ENCODE measurements at regions not wholly inside any gene's neighbourhood (a gene's known extent, or its start where the extent isn't known, plus 50 kb on each side); places are given as distances from the start of the nearest gene placed in this dataset.
"Not testable (repeated sequence)": the region's sequence is repeated elsewhere in the genome, so short reads cannot be mapped to it uniquely, and the experiment has no call there.

DNA sequence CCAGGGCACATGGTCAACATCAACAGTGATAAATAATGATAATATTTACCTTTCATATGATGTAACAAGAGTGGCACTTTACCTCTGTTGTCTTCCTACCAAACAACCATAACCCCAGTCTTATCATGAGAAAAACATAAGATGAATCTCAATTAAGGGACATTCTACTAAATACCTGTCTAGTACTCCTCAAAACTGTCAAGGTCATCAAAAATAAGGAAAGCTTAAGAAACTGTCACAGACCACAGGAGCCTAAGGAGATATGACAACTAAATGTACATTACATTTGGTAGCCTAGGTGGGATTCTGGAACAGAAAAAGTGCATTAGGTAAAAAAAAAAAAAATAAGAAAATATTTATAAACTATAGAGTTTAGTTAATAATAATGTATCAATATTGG lies 118.1 kb downstream of the CCDC34 start:
- no peak for DNase-seq (ENCODE audit: low read depth in 4 of 4, low spot score in 3 of 4)

DNA sequence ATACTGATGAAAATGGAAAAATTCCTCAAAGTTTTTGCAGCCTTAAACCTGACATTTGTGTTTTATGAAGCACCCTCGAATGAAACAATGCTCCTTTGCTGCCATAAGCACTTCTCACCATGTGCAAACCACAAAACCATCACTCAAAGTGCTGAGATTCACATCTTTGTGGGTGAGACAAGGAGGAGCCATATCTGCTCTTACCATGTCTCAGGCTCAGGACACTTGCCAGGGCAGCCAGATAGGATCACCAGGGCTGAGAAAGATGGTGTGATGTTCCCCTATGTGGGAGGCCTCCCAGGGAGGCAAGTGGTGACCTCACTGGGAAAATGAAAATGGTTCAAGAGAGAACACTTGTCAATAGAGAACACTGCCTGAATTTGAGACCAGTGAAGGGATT lies 120.4 kb downstream of the CCDC34 start:
- no peak for DNase-seq (ENCODE audit: low read depth in 4 of 4, low spot score in 3 of 4)

DNA sequence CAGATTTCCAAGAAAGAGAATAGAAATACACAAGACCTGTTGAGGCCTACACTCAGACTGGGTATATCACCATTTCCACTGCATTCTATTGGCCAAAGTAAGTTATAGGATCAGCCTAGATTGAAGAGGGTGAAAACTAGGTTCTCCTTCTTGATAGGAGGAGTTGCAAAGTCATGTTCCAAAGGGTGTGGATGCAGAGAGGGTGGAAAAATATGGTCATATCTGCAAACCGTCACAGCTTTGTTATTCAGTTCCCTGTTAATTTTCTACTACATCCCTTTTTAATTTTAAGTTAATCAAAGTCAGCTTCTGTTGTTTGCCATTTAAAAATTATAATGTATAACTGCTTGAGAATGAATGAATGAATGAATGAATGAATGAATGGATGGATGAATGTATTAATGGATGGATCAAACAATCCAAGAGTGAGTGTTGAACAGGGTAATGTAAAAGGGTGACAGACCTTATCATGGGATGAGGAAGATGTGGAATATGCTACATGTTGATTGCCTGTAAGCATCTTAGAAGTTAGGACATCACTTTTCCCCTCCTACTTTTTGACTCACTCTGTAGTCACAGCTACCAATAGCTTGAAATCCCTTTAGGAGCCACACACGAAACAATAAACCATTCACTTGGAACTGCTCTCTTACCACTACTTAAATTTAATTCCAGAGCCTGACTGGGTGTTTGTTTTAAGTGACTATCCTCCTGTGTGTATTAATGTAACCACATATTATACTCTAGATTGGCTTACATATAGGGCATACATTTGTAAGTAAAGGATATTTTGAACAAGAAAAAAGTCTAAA lies 121.5 kb downstream of the CCDC34 start:
- DNase-seq (ENCODE audit: low read depth in 4 of 4, low spot score in 3 of 4), result no peak

DNA sequence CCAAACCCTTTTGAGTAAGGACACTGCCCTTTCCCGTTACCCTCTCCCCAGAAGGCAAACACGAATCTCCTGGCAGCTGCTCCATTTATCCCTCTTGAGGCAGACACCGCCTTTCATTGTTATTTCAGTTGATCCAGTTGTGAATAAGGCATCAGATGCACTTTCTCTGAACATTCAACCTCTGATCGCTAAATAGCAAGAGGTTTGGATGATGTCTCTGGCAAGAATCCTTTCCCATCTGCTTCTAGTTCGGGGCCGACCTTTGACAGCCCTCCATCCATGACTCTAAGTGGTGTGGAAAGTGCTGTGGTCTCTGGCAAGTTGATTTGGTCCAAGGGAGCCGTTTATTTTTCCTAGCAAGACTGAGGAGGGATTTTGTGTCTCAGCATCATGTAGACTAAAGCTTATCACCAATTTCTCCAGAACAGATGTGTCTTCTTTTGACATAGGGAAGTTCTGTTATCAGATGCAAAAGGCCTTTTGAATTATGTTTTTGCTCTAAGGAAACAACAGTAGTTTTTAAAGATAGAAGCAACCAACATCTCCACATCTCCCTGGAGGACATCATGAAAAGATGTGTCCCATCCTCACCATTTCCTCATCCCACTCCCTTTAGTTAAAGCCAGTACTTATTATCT lies 123.6 kb downstream of the CCDC34 start:
- DNase-seq (ENCODE audit: low read depth in 4 of 4, low spot score in 3 of 4), result no peak

DNA sequence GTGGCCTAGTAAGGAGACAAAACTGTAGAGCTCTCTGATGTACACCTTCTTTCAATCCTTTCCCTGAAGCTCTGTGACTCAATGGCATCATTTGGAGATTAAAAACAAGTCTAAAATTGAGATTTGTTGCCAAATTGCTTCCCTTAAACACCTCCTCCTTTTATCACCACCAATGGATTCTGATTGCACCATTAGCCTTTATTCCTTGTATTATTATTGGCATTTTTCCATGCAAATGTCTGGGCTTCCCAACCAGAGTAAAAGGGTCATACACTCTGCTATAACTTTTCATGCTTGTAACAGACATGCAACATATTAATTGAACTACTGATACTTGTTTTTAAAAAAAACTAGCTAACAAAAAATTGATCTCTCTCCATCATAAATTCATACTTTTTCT lies 124.2 kb downstream of the CCDC34 start:
- DNase-seq (ENCODE audit: low read depth in 4 of 4, low spot score in 3 of 4), result no peak

DNA sequence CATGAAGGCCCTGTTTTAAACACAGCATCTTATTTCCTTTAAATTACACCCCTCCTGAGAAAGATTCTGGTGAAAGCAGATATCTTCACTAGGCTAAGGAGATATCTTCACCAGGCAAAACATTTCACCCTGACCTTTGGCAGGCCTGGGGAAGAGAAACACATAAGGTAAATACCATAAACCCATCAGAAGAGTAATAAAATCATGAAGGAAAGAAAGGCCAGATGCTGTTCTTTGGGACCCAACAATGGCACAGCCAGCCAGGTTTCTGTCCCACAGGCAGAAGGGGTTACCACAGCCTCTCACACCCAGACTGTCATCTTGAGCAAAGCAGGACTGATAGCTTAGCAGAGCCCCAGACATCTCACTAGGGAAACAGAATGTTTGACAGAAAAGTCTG lies 125.4 kb downstream of the CCDC34 start:
- no peak for DNase-seq (ENCODE audit: low read depth in 4 of 4, low spot score in 3 of 4)

DNA sequence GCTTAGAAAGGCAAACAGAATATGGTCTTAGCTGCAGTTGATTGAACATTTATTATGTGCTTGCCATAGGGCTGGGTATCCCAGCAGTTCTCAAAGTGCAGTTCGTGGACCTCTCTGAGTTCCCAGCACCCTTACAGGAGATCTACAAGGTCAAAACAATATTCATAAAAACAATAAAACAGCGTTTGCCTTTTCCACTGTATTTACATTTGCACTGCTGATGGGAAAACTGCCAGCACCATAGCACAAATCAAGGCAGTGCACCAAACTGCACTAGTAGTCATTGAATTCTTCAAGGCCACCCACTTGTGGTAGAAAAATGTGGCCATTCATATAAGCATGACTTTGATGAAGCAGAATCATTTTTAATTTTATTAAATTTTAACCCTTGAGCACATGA lies 128.1 kb downstream of the CCDC34 start:
- DNase-seq (ENCODE audit: low read depth in 4 of 4, low spot score in 3 of 4), result no peak

DNA sequence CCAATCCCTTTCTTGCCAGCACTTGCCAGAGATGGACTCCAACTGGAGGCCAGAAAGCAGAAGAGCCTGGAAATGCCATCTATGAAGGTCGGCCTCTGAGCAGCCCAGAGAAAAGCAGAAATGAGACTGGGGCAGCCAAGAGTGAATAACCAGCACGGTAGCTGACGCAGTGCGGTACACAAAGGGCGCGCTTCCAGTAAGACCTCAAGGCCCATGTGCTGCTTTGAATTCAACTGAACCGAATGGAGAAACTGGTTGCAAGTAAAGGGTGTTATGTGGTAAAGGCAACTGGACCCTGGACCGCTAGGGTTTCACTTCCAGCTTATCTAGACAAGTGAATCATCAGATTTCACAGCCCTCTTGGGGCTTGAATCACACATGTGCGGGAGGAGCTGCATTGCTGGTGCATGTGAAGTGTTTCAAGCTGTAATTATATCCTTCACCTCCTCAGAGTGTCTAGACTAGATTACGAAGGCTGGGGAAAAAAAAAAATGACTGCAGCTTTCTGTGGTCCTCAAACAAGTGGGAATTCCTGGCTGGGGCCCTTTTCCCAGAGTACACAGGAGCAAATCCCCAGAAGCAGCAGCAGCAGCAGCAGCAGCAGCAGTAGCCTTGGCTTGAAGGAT lies 128.9 kb downstream of the CCDC34 start:
- no peak for DNase-seq (ENCODE audit: low read depth in 4 of 4, low spot score in 3 of 4)

DNA sequence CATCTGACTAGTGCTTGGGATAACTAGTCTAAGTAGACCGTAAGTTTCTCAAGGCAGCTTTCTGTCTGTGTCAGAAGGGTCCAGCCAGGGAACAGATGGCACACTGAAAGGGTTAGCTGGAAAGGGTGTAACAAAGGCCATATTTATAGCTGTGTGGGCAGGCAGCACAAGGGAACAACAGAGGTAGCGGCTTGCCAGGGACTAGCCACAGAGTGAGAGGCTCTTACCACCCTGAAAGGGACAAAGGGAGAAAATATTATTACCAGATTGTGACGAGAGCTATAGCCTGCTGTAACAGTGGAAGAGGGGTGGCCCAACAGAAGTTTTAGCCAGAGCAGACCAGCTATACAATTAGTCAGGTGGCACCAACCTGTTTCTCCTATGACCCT lies 129.4 kb downstream of the CCDC34 start:
- no peak for DNase-seq (ENCODE audit: low read depth in 4 of 4, low spot score in 3 of 4)

DNA sequence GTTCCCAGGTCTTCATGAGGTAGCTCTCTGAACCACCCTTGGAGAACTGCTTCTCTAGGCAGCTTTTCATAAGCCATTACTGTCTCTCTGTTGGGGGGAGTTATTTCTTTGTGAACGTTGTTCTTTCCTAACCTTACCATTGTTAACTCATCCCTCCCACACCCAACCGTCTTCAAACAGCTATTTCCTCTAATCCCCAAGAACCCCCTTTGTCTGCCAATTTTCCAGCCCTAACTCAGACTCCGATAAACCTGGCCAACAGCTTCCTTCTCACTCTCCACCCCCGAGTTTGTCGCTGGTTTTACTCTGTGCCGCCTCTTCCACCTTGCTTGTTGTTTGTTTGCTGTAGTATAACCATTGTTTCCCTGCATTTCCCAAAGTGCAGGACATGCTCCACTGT lies 131.5 kb downstream of the CCDC34 start:
- no peak for DNase-seq (ENCODE audit: low read depth in 4 of 4, low spot score in 3 of 4)

DNA sequence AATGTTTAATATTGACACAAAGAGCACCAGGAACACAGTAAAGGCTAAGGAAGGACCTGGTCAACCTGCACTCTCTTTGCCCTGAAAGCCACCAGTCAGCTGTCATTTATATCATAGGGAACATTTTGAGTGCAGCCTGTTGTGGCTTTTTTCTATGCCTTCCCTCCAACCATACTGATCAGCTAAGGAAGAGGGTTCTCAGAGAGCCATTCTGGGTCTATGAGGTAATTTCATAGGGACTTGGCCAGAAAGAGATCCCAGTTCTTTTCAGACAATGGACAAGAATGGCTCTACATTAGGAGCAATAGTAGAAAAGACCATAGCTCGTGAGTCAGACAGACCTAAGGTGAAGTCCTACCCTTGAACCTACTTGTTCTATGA lies 132.8 kb downstream of the CCDC34 start:
- DNase-seq (ENCODE audit: low read depth in 4 of 4, low spot score in 3 of 4), result no peak

DNA sequence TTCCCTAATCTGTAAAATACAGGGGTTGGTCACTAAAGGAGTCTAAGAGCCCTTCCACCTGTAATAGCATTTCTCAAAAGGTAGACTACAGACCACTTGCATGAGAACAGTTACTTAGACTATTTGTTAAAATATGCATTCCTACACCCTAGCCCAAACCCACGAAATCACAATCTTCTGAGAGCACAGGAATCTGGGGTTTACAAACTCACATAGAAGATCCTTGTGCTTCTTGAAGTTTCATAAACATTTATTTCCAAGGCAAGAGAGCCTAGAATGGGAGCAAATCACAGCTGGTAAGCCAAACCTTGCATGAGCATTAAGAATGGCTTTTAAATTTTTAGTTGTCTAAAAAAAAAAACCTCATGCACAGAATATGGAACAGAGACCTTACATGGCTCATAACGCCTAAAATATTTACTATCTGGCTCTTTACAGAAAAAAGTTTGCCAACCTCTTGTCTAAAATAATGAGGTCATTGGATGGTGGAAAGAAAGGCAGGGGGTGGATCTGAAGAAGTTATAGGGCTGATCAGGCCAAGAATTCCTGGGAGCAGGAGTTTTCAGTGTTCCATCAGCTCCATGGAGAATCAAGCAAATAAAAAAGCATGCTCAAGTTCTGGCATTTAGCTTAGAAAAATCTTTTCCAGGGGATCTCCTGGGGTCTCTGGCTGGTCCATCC lies 133.4 kb downstream of the CCDC34 start:
- DNase-seq (ENCODE audit: low read depth in 4 of 4, low spot score in 3 of 4), result no peak

DNA sequence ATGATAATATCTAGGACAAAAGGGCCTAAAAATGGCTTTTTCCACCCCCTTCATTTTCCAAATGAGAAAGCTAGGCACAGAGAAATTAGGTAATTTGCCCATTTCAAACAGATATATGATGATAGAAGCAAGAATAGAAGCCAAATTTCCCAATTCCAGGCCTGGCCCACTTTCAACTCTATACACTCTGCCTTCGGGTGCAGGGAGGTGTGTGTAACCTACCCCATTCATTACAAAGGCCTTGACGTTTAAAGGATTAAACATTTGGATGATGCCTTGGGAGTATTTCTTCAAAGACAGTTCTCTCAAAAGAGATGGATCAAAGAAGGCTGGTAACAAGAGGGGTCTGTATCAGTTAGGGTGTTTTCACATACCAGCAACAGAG lies 134.1 kb downstream of the CCDC34 start:
- no peak for DNase-seq (ENCODE audit: low read depth in 4 of 4, low spot score in 3 of 4)

DNA sequence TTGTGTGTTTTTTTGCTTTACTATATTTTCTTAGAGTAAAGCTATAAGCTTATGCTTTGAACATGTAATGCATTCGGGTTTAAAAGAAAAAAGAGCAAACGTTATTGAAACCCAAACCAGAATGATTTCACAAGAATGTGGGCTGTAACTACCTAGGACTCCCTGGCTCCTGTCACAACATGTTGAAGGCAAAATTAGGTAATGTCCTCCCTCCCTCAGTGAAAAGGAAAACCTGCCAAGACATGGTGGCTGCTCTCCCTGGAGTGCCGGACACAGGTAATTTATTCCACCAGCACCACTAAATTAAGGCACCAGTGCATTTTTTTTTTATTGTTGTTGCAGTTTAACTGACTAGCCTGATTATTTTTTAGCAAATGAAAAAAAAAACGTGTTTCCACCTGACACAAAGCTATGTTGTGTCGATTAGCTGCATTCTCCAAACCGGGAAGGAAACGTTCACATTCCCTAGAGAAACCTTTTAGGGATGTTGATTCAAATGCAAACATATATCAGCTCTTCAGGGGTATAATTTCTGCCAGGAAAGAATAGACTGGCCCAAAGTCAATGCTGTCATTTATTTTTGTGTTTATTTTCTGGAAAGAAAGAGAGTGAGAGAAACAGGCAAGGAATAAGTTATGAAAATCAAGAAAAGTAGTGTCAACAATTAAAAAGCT lies 134.6 kb downstream of the CCDC34 start:
- DNase-seq (ENCODE audit: low read depth in 4 of 4, low spot score in 3 of 4), result no peak

DNA sequence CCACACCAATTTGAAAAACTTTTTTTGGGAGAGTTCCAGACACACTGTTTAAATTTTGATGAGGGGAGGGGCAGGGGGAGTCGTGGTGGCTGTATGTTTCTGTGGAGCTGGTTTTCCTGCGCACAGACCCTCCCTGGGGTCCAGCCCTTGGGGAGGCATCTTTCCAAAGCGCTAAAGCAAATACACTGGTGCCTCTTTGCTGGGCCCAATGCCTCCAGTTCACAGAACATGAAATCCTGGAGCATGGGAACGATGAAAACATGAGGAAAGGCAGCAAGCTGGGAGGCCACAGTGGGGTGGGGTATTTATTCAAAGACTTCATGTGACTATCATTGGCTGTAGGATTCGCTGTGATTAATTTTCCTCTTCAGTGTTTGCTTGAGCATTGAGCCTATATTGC lies 135.3 kb downstream of the CCDC34 start:
- DNase-seq (ENCODE audit: low read depth in 4 of 4, low spot score in 3 of 4), result no peak

DNA sequence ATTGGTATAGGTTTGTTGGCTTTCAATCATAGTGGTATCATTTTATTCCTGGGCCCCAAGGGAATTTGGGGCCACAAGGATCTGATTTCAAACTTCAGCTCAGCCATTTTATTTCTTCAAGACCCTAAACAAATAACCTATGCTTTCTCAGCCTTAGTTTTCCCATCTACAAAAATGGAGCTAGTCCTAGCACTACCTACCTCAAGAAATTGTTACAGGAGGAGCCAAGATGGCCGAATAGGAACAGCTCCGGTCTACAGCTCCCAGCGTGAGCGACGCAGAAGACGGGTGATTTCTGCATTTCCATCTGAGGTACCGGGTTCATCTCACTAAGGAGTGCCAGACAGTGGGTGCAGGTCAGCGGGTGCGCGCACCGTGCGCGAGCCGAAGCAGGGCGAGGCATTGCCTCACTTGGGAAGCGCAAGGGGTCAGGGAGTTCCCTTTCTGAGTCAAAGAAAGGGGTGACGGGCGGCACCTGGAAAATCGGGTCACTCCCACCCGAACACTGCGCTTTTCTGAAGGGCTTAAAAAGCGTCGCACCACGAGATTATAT lies 143.5 kb downstream of the CCDC34 start:
- not testable (repeated sequence) for DNase-seq (ENCODE audit: low read depth in 4 of 4, low spot score in 3 of 4)

DNA sequence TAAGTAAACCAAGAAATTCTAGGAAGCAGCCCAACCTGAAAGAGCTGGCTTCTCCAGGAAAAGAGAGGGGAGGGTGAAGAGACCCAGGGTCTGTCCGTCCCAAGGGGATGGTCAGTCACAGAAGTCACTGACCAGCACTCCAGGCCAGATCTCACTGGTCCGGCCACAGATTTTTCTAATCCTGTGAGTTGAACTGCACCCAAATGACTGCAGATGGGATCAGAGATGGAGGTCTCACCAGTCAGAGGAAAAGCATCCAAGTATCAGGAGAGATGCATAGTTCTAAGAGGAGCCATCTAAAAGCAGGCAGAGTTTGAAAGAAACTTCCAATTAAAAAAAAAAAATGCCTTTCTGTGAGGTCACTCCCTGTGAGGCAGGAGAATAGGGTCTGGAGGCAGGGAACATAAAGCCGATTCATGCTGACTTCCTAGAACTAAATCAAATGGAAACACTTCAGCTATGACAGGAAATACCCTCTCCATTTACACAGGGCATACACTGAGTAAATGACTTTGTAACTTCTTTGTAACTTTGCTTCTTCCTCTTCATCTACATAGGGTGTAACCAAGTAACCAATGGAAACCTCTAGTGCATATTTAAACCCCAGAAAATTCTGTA lies 144.5 kb downstream of the CCDC34 start:
- DNase-seq (ENCODE audit: low read depth in 4 of 4, low spot score in 3 of 4), result no peak

DNA sequence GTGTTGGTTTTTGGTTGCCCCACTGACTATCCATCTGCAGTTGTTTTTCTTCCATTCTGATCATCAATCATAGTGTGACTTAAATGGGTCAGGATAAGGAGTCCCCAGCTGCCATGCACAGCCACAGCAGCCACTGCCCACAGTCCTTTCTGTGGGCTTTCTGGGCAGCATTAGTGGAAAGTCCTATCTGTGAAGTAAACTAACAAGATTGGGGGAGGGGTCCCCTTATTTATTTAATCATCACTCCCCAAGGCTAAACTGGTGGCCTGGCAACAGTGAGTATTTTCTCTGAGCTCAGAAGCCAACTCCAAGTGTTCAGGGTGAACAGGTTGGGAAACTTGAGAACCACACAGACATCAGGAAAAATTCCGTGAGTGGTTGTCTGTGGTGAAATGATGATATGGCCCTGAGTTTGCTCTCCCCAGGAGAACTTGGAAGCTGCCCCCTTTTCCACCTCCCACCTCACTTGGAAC lies 145.0 kb downstream of the CCDC34 start:
- no peak for DNase-seq (ENCODE audit: low read depth in 4 of 4, low spot score in 3 of 4)

DNA sequence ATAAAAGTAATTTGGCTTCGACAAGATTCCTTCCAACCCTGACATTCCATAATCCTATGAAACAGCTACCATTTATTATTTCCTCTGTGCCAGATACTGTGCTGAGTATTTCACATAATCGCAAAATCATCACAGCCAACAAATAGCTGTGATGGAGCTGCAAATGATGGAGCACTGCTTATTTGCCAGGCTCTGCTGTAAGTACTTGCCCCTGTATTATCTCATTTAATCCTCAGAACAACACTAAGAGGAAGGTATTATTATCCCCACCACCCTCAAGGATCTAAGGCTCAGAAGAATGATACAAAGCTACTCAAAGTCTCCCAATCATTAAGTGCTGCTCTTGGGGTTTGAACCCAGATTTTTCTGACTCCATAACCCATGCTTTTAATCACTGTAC lies 145.5 kb downstream of the CCDC34 start:
- DNase-seq (ENCODE audit: low read depth in 4 of 4, low spot score in 3 of 4), result no peak

Data from left renal pelvis (tissue), 4 donors.